ENCODE measurements at regions not wholly inside any gene's neighbourhood (a gene's known extent, or its start where the extent isn't known, plus 50 kb on each side); places are given as distances from the start of the nearest gene placed in this dataset.

- TF ChIP-seq CTCF (conservative IDR thresholded peaks at IDR 0.05) (no peak), ZFX (IDR thresholded peaks at IDR 0.05) (no peak)
These were observed 86.5 kb upstream of the UGP2 start for GRCh38 chr2:63755216-63755615.

All from C4-2B (cell line).